NCI-H128 (cell line): ENCODE measurements at regions not wholly inside any gene's neighbourhood (a gene's known extent, or its start where the extent isn't known, plus 50 kb on each side); places are given as distances from the start of the nearest gene placed in this dataset.

ENCODE experiments used
- DNase-seq: peaks from one replicate; lab custom pipeline; 2025; ENCODE audit not compliant: unreplicated experiment; lab: John Stamatoyannopoulos, UW

- no peak for DNase-seq
These were observed 693.1 kb upstream of the NECTIN3 start for GRCh38 chr3:110378481-110378880.

DNA sequence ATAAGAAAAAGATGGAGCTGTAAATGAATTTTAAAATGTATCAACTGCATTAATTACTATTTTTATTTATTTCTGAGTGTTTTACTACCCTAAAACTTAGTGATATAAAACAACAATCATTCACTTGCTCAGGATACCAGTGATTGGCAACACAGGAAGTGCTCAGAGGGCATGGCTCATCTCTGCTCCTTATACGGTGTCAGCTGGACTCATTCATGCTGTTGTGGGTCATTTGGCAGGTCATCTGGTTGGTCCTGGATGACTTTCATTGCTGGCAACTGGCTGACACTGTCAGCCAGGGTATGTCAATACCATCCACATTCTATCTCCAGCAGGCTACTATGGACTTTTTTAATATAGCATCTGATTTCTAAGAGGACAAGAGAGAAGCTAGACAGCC lies 689.6 kb upstream of the NECTIN3 start:
- no peak for DNase-seq

DNA sequence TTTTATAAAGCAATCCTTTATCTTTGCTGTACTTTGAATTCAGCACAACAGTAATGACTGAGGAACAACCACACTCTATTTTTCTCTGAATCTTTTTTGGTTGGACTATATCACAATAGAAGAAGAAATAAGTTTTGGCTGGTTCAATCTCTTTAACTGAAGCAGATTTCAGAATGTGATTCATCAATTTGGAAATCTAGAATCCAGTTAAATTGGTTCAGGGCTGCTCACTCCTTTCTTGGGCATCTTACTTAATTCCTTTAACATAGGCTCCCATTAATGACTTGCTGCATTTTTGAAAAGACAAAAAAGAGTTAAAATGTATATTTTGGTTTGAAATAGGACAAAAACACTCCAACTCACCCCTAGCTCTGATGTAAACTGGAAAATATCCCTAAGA lies 688.3 kb upstream of the NECTIN3 start:
- no peak for DNase-seq

GRCh38 chr3:110384601-110385000 lies 687.0 kb upstream of the NECTIN3 start:
- no peak for DNase-seq

- DNase-seq = no peak
These were observed 682.6 kb upstream of the NECTIN3 start for GRCh38 chr3:110389005-110389404.

- DNase-seq = no peak
These were observed 681.2 kb upstream of the NECTIN3 start for GRCh38 chr3:110390372-110390771.

GRCh38 chr3:110391042-110391441 lies 680.6 kb upstream of the NECTIN3 start:
- no peak for DNase-seq

DNA sequence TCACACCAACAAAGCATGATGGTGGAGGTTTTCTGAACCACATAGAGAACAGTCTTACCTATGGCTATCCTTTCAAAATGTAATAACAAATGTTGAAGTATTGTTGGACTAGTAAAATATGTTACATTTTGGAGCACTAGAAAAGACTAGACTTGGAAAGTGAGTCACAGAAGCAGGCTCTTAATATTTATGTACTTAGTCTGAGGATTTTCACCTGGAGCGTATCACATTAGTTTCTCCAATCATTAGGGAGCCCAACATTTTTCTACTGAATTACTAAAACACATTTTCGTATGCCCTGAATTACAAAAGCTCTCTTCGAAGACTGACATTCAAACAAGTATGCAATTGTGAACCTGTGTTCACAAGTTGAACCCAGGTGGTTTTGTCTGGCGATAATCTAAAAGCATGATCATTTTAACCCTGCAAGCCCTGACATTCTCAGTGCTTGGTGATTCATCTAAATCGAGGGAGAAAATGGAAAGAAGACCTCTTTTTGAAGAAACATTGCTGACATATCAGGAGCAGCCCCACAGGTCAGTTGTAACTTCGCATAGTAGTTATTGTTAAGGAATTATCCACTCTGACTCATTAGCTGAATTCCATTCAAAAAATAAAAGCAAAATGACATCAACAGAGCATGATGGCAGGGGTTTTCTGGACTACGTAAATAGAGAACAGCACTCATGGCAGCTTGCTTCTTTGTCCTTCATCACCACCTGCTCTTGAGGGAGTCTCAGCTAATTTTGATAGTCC lies 679.8 kb upstream of the NECTIN3 start:
- DNase-seq = no peak

GRCh38 chr3:110393941-110394340 lies 677.7 kb upstream of the NECTIN3 start:
- no peak for DNase-seq

DNA sequence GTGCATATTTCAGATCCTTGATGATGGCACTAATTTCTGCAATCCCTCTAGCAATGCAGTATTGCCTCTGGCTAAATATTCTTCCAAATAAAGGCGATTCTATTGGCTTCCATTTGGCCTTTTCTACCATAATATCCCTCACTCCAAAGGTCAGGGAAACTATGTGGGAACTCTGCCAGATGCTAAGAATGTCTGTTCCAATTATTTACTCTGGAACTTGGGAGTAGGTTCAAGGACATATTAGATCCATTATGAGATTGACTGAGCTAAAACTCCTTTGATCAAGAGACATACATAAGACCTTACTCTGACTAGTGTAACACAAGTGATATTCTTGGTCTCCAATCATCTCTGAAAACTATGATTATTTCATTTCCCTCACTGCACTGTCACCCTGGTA lies 674.5 kb upstream of the NECTIN3 start:
- DNase-seq = no peak

- DNase-seq = no peak
These were observed 671.3 kb upstream of the NECTIN3 start for GRCh38 chr3:110400315-110400714.

GRCh38 chr3:110405830-110406585 lies 665.6 kb upstream of the NECTIN3 start:
- DNase-seq = no peak

DNA sequence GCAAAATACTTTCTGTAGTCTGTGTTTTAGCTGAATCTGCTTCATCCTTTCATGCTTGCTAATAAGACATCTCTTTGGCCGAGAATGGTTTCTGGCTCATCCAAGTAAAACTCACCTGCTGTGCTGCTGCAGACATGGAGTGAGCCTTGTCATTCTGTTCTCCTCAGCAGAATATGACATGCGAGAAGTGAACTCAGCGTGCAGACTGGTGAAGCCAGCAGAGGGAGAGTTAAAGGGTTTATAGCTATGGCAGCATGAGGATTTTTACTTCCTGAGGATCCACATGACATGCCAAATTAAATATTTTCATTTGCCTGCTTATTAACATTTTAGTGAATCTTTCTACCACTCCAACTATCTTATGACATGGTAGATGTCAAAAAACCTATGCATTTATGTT lies 658.4 kb upstream of the NECTIN3 start:
- DNase-seq = no peak

DNA sequence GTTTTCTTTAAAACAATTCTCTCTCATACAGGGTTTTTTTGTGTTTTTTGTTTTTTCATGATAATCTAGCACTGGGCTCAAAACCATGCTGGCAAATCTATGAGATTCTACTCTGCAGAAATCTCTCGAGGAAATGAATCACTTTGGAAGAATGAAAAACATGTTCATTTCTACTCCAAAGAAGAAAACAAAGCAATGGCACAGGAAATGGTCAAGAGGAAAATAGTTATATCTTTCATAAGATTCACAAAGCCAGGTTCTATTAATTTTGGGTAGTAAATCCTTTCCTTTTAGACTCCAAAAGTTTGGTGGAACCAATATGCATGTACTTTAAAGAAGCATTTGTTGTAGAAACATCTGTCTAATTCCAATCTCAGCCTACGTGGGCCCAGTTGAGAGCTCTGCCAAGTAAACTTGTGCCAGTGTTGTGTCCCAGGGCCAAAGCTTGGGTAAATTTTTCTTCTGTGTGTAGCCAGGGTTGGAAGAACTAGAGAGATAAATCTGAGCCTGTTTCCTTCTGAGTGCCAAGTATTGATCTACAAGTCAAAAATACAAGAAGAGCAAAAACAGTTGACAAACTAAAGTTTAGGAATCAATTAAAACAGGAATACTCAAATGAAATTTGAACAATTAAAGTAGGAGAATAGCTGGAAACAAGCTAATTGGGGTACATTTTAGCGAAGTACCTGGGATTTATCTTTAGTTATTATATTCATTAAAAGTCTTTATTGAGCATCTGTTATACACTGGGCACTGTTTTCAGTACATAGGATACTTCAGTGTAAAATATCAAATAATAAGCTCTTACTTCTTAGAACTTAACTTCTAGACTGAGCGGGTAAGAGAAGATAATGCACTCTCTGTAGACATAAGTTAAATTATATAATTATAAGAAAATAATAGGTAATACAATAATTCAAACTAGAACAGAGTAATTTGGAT lies 657.5 kb upstream of the NECTIN3 start:
- DNase-seq = no peak

GRCh38 chr3:110414855-110415254 lies 656.8 kb upstream of the NECTIN3 start:
- DNase-seq = no peak

DNA sequence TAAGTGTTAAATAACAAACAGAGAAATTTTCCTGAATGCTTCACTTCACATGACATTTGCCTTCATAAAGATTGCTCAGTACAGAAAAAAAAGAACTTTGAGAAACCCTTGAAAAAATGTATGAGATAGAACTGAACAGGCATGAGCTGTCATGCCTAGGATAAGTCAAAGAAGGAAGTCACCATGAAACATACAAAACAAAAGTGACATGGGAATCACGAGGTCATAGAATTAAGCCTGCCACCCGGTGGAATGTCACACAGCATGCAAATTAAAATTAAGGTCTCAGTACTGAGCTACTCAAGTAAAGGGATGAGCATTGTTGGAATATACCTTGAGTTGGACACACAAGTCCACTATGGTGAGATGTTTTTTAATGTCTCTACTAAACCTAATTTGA lies 652.5 kb upstream of the NECTIN3 start:
- no peak for DNase-seq

DNA sequence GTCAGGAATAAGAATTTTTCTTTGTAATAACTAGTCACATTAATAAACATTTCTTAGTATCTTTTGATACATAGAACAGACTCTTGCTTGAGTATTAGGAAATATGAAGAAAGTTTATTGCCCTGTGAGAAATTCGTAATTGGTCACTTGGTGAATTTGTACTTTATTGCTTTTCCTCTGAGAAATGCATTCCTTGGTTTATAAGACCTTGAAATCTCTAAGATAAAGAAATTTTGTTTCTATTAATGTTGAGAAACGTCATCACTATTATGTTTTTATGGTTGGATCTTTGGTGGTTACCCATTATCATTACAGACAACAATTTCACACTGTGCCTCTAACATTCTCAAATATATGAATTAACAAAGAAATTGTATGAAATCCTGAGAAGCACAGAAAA lies 652.0 kb upstream of the NECTIN3 start:
- no peak for DNase-seq

DNA sequence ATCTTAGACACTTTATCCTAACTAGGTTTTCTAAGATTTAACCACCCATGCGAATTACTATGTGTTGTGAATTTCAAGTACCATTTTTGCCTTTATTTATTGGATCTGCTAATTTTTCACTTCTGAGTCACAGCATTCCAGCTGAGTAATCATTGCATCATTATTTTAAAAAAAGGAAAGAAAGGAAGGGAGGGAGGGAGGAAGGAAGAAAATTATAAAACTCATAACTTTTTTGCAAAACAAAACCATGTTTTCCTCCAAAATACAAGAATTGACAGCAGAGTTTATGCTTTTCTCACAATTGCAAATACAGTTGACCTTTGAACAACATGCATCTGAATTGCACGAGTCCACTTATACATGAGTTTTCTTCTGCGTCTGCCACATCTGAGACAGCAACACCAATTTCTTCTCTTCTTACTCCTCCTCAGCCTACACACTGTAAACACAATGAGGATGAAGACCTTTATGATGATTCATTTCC lies 651.4 kb upstream of the NECTIN3 start:
- no peak for DNase-seq

GRCh38 chr3:110423276-110423675 lies 648.3 kb upstream of the NECTIN3 start:
- DNase-seq = no peak

GRCh38 chr3:110430146-110430545 lies 641.5 kb upstream of the NECTIN3 start:
- DNase-seq = no peak

DNA sequence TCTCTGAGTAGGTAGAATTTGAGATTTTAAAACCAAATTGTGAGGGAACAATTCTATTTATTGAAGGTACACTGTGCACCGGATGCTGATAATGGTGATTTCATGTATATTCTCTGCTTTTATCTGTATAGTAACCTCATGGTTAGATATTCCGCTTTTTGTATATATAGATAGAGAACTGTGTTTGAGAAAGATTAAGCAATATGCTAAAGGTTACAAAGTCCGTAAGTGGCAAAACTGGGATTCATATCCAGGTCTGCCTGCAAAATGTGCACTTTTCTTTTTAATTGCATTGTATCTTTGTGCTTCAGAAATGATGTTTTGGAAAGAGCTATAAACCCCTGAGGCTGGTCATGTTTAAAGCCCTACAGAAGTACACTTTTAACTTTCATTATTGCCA lies 635.4 kb upstream of the NECTIN3 start:
- DNase-seq = no peak
